IMR-90 (cell line): ENCODE measurements at regions not wholly inside any gene's neighbourhood (a gene's known extent, or its start where the extent isn't known, plus 50 kb on each side); places are given as distances from the start of the nearest gene placed in this dataset.

Source experiments
- ATAC-seq: fragments of 200-7000 bp; cut with Tn5 transposase; 2 replicates; pipeline ENCODE4 v1.9.1; 2020; ENCODE audit warnings: low read depth, mild to moderate bottlenecking, moderate library complexity
- BruUV-seq: library from RNA; stranded (reverse); fragments of 400-500 nt; replicated peaks from 2 replicates; lab custom pipeline; 2021; lab: Mats Ljungman, UMichigan
- CTCF ChIA-PET: fragments of 300-600 bp; formaldehyde crosslinking; extraction: SDS; loops from one replicate; lab custom pipeline; 2021; ENCODE audit warnings: antibody characterized with exemption; lab: Yijun Ruan, JAX
- POLR2A ChIA-PET: fragments of 300-600 bp; sonication (Branson Sonifier 250); formaldehyde crosslinking; loops from one replicate; lab custom pipeline; 2022; ENCODE audit warnings: antibody characterized with exemption; ENCODE audit not compliant: unreplicated experiment; lab: Charles Lee
- DNase-seq: peaks from one replicate; pipeline ENCODE4 v3.0.0; 2013
- H2AFZ ChIP-seq: replicated peaks from 2 replicates; pipeline ENCODE3; 2013; ENCODE audit warnings: low read length, mild to moderate bottlenecking; ENCODE audit not compliant: poor library complexity
- H2AK5ac ChIP-seq: 2 replicates; pipeline ENCODE4 v1.6.1; 2013; ENCODE audit warnings: low read depth, low read length, inconsistent platforms
- H2AK9ac ChIP-seq: replicated peaks from 2 replicates; pipeline ENCODE3; 2013; ENCODE audit warnings: mild to moderate bottlenecking, low read depth, low read length, moderate library complexity; ENCODE audit not compliant: poor library complexity
- H2BK120ac ChIP-seq: 2 replicates; pipeline ENCODE4 v1.6.1; 2013; ENCODE audit warnings: low read depth, low read length, inconsistent platforms
- H2BK15ac ChIP-seq: 3 replicates; pipeline ENCODE4 v1.6.1; 2013; ENCODE audit warnings: low read depth, low read length, inconsistent platforms
- H2BK20ac ChIP-seq: 2 replicates; pipeline ENCODE4 v1.6.1; 2013; ENCODE audit warnings: low read depth, mild to moderate bottlenecking, inconsistent platforms, low read length, moderate library complexity
- H2BK5ac ChIP-seq: 2 replicates; pipeline ENCODE4 v1.6.1; 2013; ENCODE audit warnings: mild to moderate bottlenecking, low read depth, low read length, inconsistent platforms; ENCODE audit not compliant: poor library complexity, severe bottlenecking
- H3K14ac ChIP-seq: replicated peaks from 2 replicates; pipeline ENCODE4 v1.6.1; 2013; ENCODE audit warnings: low read depth, low read length, inconsistent platforms
- H3K18ac ChIP-seq: 2 replicates; pipeline ENCODE4 v1.6.1; 2013; ENCODE audit warnings: low read depth, low read length, control low read depth
- H3K23ac ChIP-seq: 2 replicates; pipeline ENCODE4 v1.6.1; 2013; ENCODE audit warnings: low read depth, low read length, inconsistent platforms
- H3K27ac ChIP-seq: 2 replicates; pipeline ENCODE4 v1.5.1; 2013; ENCODE audit warnings: mild to moderate bottlenecking, control low read depth, low read length; ENCODE audit not compliant: insufficient read depth
- H3K27me3 ChIP-seq: 2 replicates; pipeline ENCODE4 v1.6.1; 2013; ENCODE audit warnings: low read length; ENCODE audit not compliant: control insufficient read depth, insufficient read depth
- H3K36me3 ChIP-seq: 2 replicates; pipeline ENCODE4 v1.6.1; 2013; ENCODE audit warnings: low read length, mixed read lengths; ENCODE audit not compliant: control insufficient read depth, insufficient read depth
- H3K4ac ChIP-seq: 2 replicates; pipeline ENCODE4 v1.6.1; 2013; ENCODE audit warnings: low read depth, low read length, inconsistent platforms
- H3K4me1 ChIP-seq: 2 replicates; pipeline ENCODE4 v1.6.1; 2013; ENCODE audit warnings: low read length, mixed read lengths; ENCODE audit not compliant: control insufficient read depth, insufficient read depth
- H3K4me2 ChIP-seq: 2 replicates; pipeline ENCODE4 v1.6.1; 2013; ENCODE audit warnings: low read depth, mild to moderate bottlenecking, control low read depth, low read length, moderate library complexity
- H3K4me3 ChIP-seq: 2 replicates; pipeline ENCODE4 v1.5.1; 2013; ENCODE audit warnings: low read depth, mild to moderate bottlenecking, control low read depth, low read length, moderate library complexity; ENCODE audit not compliant: insufficient read depth
- H3K56ac ChIP-seq: 2 replicates; pipeline ENCODE4 v1.6.1; 2013; ENCODE audit warnings: low read length, inconsistent platforms; ENCODE audit not compliant: insufficient read depth; ENCODE audit errors: extremely low read depth
- H3K79me1 ChIP-seq, 2 experiments: 2 replicates each; pipeline ENCODE4 v1.6.1; 2013; ENCODE audit warnings: low read length in 2 of 2, inconsistent platforms in 1 of 2, low read depth in 1 of 2
- H3K9ac ChIP-seq: 2 replicates; pipeline ENCODE4 v1.6.1; 2013; ENCODE audit warnings: low read depth, low read length, control low read depth
- H3K9me1 ChIP-seq: 2 replicates; pipeline ENCODE4 v1.6.1; 2013; ENCODE audit warnings: low read length, inconsistent platforms; ENCODE audit not compliant: insufficient read depth
- H3K9me3 ChIP-seq: 2 replicates; pipeline ENCODE4 v1.6.1; 2013; ENCODE audit warnings: low read length; ENCODE audit not compliant: control insufficient read depth, insufficient read depth
- H4K20me1 ChIP-seq: 2 replicates; pipeline ENCODE4 v1.6.1; 2013; ENCODE audit warnings: low read length, inconsistent platforms; ENCODE audit not compliant: insufficient read depth
- H4K5ac ChIP-seq: 2 replicates; pipeline ENCODE4 v1.6.1; 2013; ENCODE audit warnings: mild to moderate bottlenecking, low read depth, low read length, control low read depth
- H4K8ac ChIP-seq, 2 experiments: 2 replicates each; pipeline ENCODE4 v1.6.1; 2013; ENCODE audit warnings: low read depth in 2 of 2, low read length in 2 of 2, control low read depth in 1 of 2, inconsistent platforms in 1 of 2
- H4K91ac ChIP-seq: 2 replicates; pipeline ENCODE4 v1.6.1; 2013; ENCODE audit warnings: low read depth, low read length, inconsistent platforms; ENCODE audit not compliant: insufficient read depth
- BHLHE40 ChIP-seq: fragments of 150-350 bp; IDR thresholded peaks from 2 replicates; pipeline ENCODE4 v1.6.1; 2016; ENCODE audit warnings: mild to moderate bottlenecking, low read depth, low read length
- CEBPB ChIP-seq: IDR thresholded peaks from 2 replicates; pipeline ENCODE4 v1.6.1; 2012; ENCODE audit warnings: low read depth, low read length, improper control_type of control experiment
- CHD1 ChIP-seq: IDR thresholded peaks from 2 replicates; pipeline ENCODE4 v1.6.1; 2012; ENCODE audit warnings: low read depth, low read length, improper control_type of control experiment
- FOS ChIP-seq: fragments of 150-350 bp; IDR thresholded peaks from 2 replicates; pipeline ENCODE4 v1.6.1; 2016; ENCODE audit warnings: low read depth, low read length
- MAFK ChIP-seq: IDR thresholded peaks from 2 replicates; pipeline ENCODE4 v1.6.1; 2012; ENCODE audit warnings: low read depth, low read length, improper control_type of control experiment
- MAZ ChIP-seq: IDR thresholded peaks from 2 replicates; pipeline ENCODE4 v1.6.1; 2012; ENCODE audit warnings: low read depth, mild to moderate bottlenecking, low read length, improper control_type of control experiment, moderate library complexity, borderline replicate concordance
- MXI1 ChIP-seq: IDR thresholded peaks from 2 replicates; pipeline ENCODE4 v1.6.1; 2012; ENCODE audit warnings: low read depth, mild to moderate bottlenecking, low read length, moderate library complexity, borderline replicate concordance
- NFE2L2 ChIP-seq: fragments of 150-350 bp; IDR thresholded peaks from 2 replicates; pipeline ENCODE4 v1.6.1; 2016; ENCODE audit warnings: low read depth, mild to moderate bottlenecking, low read length
- POLR2A ChIP-seq: IDR thresholded peaks from 2 replicates; pipeline ENCODE4 v1.6.1; 2012; ENCODE audit warnings: mild to moderate bottlenecking, low read depth, low read length
- RAD21 ChIP-seq: IDR thresholded peaks from 2 replicates; pipeline ENCODE4 v1.6.1; 2012; ENCODE audit warnings: low read length, improper control_type of control experiment
- RCOR1 ChIP-seq: IDR thresholded peaks from 2 replicates; pipeline ENCODE4 v1.6.1; 2012; ENCODE audit warnings: mild to moderate bottlenecking, low read length, improper control_type of control experiment; ENCODE audit not compliant: insufficient replicate concordance
- RFX5 ChIP-seq: IDR thresholded peaks from 2 replicates; pipeline ENCODE4 v1.8.0; 2012; ENCODE audit warnings: low read depth, mild to moderate bottlenecking, low read length, moderate library complexity
- SMC3 ChIP-seq: fragments of 150-350 bp; IDR thresholded peaks from 2 replicates; pipeline ENCODE4 v1.6.1; 2016; ENCODE audit warnings: low read depth, mild to moderate bottlenecking, antibody characterized with exemption, low read length, moderate library complexity
- WGBS, 2 experiments: methylation state at CpG; one replicate each; pipeline versions ENCODE4 v1.1.5 to v1.1.7; 2013; ENCODE audit warnings: missing lambda C conversion rate in 2 of 2; ENCODE audit not compliant: insufficient read length in 1 of 2; ENCODE audit errors: extremely low coverage in 2 of 2; 5-methylcytosine and 5-hydroxymethylcytosine counted together
- dilution Hi-C: fragments of 300-500 bp; cut with HindIII; formaldehyde crosslinking; loops from one replicate; pipeline ENCODE4 v1.14.3; 2018; ENCODE audit warnings: low sequenced_read_pairs; ENCODE audit not compliant: unreplicated experiment
- in situ Hi-C: fragments of 300-500 bp; cut with MboI; formaldehyde crosslinking; loops from 3 replicates; pipeline ENCODE4 v1.14.3; 2019; ENCODE audit warnings: low sequenced_read_pairs, inconsistent platforms, mixed read lengths
- intact Hi-C: fragments of 100-400 bp; cut with micrococcal nuclease; formaldehyde crosslinking; loops from 2 replicates; pipeline ENCODE4 v1.10.0; 2022
- TF ChIP-seq, protein P1 (sequence below): fragments of 150-350 bp; IDR thresholded peaks from 2 replicates; pipeline ENCODE4 v1.6.1; 2017; ENCODE audit warnings: mild to moderate bottlenecking, antibody characterized with exemption, low read length, low read depth
- TF ChIP-seq, protein P2 (sequence below): fragments of 150-350 bp; IDR thresholded peaks from 2 replicates; pipeline ENCODE4 v1.6.1; 2016; ENCODE audit warnings: low read depth, mild to moderate bottlenecking, low read length, moderate library complexity, borderline replicate concordance
- TF ChIP-seq, protein P3 (sequence below): conservative IDR thresholded peaks from 2 replicates; pipeline ENCODE4 v1.5.1; 2012; ENCODE audit warnings: mild to moderate bottlenecking, low read depth, low read length, improper control_type of control experiment

GRCh38 chr13:60873116-60873515 lies 476.1 kb downstream of the TDRD3 start:
- H3K27me3 ChIP-seq = no peaks in the 10 kb centered on the region
- in situ Hi-C loops = no loop called here
- H3K9me3 ChIP-seq = peaks cover 20% of the 10 kb centered on the region
- no peak overlapping the region for H3K4ac ChIP-seq
- H4K91ac ChIP-seq = no peak overlapping the region
- ATAC-seq = no peak
- H2BK20ac ChIP-seq = no peak overlapping the region
- no peak overlapping the region for H2BK15ac ChIP-seq
- 0% methylated on average over 1 of the region's 2 CpGs; no CpG with 5 or more reads in 1 of the 2 experiments for WGBS, 2 experiments
- ChIA-PET POLR2A (no interaction called here), CTCF (no interaction called here)
- H3K79me1 ChIP-seq = no peaks in the 10 kb centered on the region
- H2AFZ ChIP-seq = no peak overlapping the region
- H2BK120ac ChIP-seq = no peak overlapping the region
- H3K23ac ChIP-seq = no peak overlapping the region
- H3K9ac ChIP-seq = no peak overlapping the region
- no peak for TF ChIP-seq CEBPB
- TF ChIP-seq CHD1 = no peak
- TF ChIP-seq, protein P1, sequence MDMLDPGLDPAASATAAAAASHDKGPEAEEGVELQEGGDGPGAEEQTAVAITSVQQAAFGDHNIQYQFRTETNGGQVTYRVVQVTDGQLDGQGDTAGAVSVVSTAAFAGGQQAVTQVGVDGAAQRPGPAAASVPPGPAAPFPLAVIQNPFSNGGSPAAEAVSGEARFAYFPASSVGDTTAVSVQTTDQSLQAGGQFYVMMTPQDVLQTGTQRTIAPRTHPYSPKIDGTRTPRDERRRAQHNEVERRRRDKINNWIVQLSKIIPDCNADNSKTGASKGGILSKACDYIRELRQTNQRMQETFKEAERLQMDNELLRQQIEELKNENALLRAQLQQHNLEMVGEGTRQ = no peak
- no peak for TF ChIP-seq NFE2L2
- TF ChIP-seq POLR2A = no peak
- TF ChIP-seq RFX5 = no peak
- TF ChIP-seq FOS = no peak
- no peak for TF ChIP-seq MAFK
- TF ChIP-seq, protein P2, sequence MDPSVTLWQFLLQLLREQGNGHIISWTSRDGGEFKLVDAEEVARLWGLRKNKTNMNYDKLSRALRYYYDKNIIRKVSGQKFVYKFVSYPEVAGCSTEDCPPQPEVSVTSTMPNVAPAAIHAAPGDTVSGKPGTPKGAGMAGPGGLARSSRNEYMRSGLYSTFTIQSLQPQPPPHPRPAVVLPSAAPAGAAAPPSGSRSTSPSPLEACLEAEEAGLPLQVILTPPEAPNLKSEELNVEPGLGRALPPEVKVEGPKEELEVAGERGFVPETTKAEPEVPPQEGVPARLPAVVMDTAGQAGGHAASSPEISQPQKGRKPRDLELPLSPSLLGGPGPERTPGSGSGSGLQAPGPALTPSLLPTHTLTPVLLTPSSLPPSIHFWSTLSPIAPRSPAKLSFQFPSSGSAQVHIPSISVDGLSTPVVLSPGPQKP = no peak
- no peak for TF ChIP-seq RAD21
- no peak for TF ChIP-seq RCOR1
- TF ChIP-seq BHLHE40 = no peak
- no peak for TF ChIP-seq MAZ
- no peak for TF ChIP-seq SMC3
- TF ChIP-seq MXI1 = no peak
- TF ChIP-seq, protein P3, sequence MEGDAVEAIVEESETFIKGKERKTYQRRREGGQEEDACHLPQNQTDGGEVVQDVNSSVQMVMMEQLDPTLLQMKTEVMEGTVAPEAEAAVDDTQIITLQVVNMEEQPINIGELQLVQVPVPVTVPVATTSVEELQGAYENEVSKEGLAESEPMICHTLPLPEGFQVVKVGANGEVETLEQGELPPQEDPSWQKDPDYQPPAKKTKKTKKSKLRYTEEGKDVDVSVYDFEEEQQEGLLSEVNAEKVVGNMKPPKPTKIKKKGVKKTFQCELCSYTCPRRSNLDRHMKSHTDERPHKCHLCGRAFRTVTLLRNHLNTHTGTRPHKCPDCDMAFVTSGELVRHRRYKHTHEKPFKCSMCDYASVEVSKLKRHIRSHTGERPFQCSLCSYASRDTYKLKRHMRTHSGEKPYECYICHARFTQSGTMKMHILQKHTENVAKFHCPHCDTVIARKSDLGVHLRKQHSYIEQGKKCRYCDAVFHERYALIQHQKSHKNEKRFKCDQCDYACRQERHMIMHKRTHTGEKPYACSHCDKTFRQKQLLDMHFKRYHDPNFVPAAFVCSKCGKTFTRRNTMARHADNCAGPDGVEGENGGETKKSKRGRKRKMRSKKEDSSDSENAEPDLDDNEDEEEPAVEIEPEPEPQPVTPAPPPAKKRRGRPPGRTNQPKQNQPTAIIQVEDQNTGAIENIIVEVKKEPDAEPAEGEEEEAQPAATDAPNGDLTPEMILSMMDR = no peak
- no peaks in the 10 kb centered on the region for H3K4me1 ChIP-seq
- intact Hi-C loops = no loop called here
- no peak overlapping the region for H3K27ac ChIP-seq
- H2BK5ac ChIP-seq = no peak overlapping the region
- no peak overlapping the region for H3K14ac ChIP-seq
- H3K18ac ChIP-seq = no peak overlapping the region
- H3K9me1 ChIP-seq = no peaks in the 10 kb centered on the region
- H4K5ac ChIP-seq = no peak overlapping the region
- H2AK5ac ChIP-seq = no peak overlapping the region
- no peak overlapping the region for H4K8ac ChIP-seq
- no peak overlapping the region for H2AK9ac ChIP-seq
- dilution Hi-C loops = no loop called here
- DNase-seq = no peak
- H3K4me2 ChIP-seq = no peak overlapping the region
- no peaks in the 10 kb centered on the region for H3K36me3 ChIP-seq
- no peaks in the 10 kb centered on the region for H4K20me1 ChIP-seq
- no peak overlapping the region for H3K4me3 ChIP-seq
- no TSS peak for BruUV-seq
- H3K56ac ChIP-seq = no peak overlapping the region
